K562 (cell line): ENCODE measurements at regions not wholly inside any gene's neighbourhood (a gene's known extent, or its start where the extent isn't known, plus 50 kb on each side); places are given as distances from the start of the nearest gene placed in this dataset. TPM values are rescaled to one million over a fixed set of nuclear protein-coding genes. Genes with fewer than 3 reads are reported as not detected.

Source experiments
- ATAC-seq: fragments of 200-7000 bp; cut with Tn5 transposase; 3 replicates; pipeline ENCODE4 v1.9.1; 2020; ENCODE audit warnings: moderate library complexity
- BruUV-seq: library from RNA; stranded (reverse); fragments of 400-500 nt; replicated peaks from 2 replicates; lab custom pipeline; 2021; lab: Mats Ljungman, UMichigan
- CTCF ChIA-PET: fragments of 300-600 bp; formaldehyde crosslinking; extraction: SDS; loops from one replicate; lab custom pipeline; 2021; ENCODE audit warnings: low intra/inter-chr PET ratio; lab: Yijun Ruan, JAX
- POLR2A ChIA-PET: fragments of 300-600, 350-650 bp; sonication (Branson Sonifier 250); formaldehyde crosslinking; extraction: SDS; loops from one replicate; lab custom pipeline; 2021; ENCODE audit warnings: antibody characterized with exemption, inconsistent platforms; lab: Yijun Ruan, JAX
- DNase-seq, 4 experiments: peaks; one replicate each; pipeline versions ENCODE4 v3.0.0 to v3.0.0-alpha.2; 2011 to 2018; ENCODE audit warnings: low spot score in 3 of 4, mixed read lengths in 3 of 4; ENCODE audit errors: extremely low read depth in 1 of 4
- FAIRE-seq: peaks from 2 replicates; lab custom pipeline; 2011; peaks lifted over from hg19 to GRCh38; lab: Jason Lieb, UNC
- H2AFZ ChIP-seq: 2 replicates; pipeline ENCODE4 v1.6.0; 2011; ENCODE audit warnings: low read depth, low read length, control low read depth, inconsistent platforms
- H3K27ac ChIP-seq: fragments of 200-600 bp; 3 replicates; pipeline ENCODE4 v1.8.0; 2011; ENCODE audit warnings: low read depth, mild to moderate bottlenecking, control low read depth, inconsistent platforms, low read length, moderate library complexity, mixed read lengths; ENCODE audit errors: extremely low read depth
- H3K27me3 ChIP-seq, 2 experiments: fragments of 300-600 bp in 1 of 2; 2 replicates in 1 of 2; 3 replicates in 1 of 2; pipeline versions ENCODE4 v1.6.0 to v1.8.0; 2011; ENCODE audit warnings: inconsistent platforms in 2 of 2, low read length in 2 of 2, mild to moderate bottlenecking in 1 of 2, mixed read lengths in 1 of 2, moderate library complexity in 1 of 2; ENCODE audit not compliant: control insufficient read depth in 2 of 2, insufficient read depth in 2 of 2
- H3K36me3 ChIP-seq: fragments of 300-600 bp; 3 replicates; pipeline ENCODE4 v1.8.0; 2011; ENCODE audit warnings: mild to moderate bottlenecking, low read length, inconsistent platforms; ENCODE audit not compliant: control insufficient read depth, insufficient read depth
- H3K4me1 ChIP-seq, 2 experiments: fragments of 200-600 bp in 1 of 2; replicated peaks in 1 of 2; 2 replicates in 1 of 2; 3 replicates in 1 of 2; pipeline versions ENCODE4 v1.5.1 to v1.8.0; 2011; ENCODE audit warnings: inconsistent platforms in 2 of 2, low read length in 2 of 2, mild to moderate bottlenecking in 1 of 2, mixed read lengths in 1 of 2, moderate library complexity in 1 of 2; ENCODE audit not compliant: control insufficient read depth in 2 of 2, insufficient read depth in 2 of 2
- H3K4me2 ChIP-seq: 2 replicates; pipeline ENCODE4 v1.6.1; 2011; ENCODE audit warnings: low read length, control low read depth, inconsistent platforms, mixed read lengths; ENCODE audit not compliant: insufficient read depth
- H3K4me3 ChIP-seq: fragments of 200-600 bp; sonication (generic), shearing (Covaris generic); 2 replicates; pipeline ENCODE4 v1.5.1; 2016; ENCODE audit warnings: control low read depth, inconsistent platforms
- H3K79me2 ChIP-seq: fragments of 200-600 bp; 3 replicates; pipeline ENCODE4 v1.8.0; 2011; ENCODE audit warnings: low read length, inconsistent platforms; ENCODE audit not compliant: control insufficient read depth, insufficient read depth
- H3K9ac ChIP-seq, 2 experiments: 2 replicates each; pipeline versions ENCODE4 v1.6.0 to v1.6.1; 2011; ENCODE audit warnings: low read depth in 2 of 2, low read length in 2 of 2, control low read depth in 1 of 2, inconsistent platforms in 1 of 2, mild to moderate bottlenecking in 1 of 2, mixed read lengths in 1 of 2; ENCODE audit not compliant: insufficient read depth in 1 of 2
- H3K9me1 ChIP-seq: one replicate; pipeline ENCODE4 v1.6.0; 2011; ENCODE audit warnings: inconsistent platforms, mild to moderate bottlenecking, low read length, moderate library complexity; ENCODE audit not compliant: control insufficient read depth, insufficient read depth
- H3K9me3 ChIP-seq: replicated peaks from 2 replicates; pipeline ENCODE4 v1.5.1; 2011; ENCODE audit warnings: low read depth, low read length, inconsistent platforms; ENCODE audit not compliant: control insufficient read depth, insufficient read depth
- H4K20me1 ChIP-seq: replicated peaks from 2 replicates; pipeline ENCODE4 v1.6.1; 2011; ENCODE audit warnings: low read length, inconsistent platforms, mixed read lengths; ENCODE audit not compliant: control insufficient read depth, insufficient read depth
- ADNP ChIP-seq: fragments of 200-800 bp; sonication (Bioruptor generic); IDR thresholded peaks from 2 replicates; pipeline ENCODE4 v1.6.1; 2016; ENCODE audit warnings: missing genetic modification characterization, missing compliant biosample characterization
- DNMT1 ChIP-seq: fragments of 450-650 bp; IDR thresholded peaks from 2 replicates; pipeline ENCODE4 v1.6.1; 2016; ENCODE audit warnings: antibody characterized with exemption, mild to moderate bottlenecking
- SMAD3 ChIP-seq: fragments of 450-650 bp; formaldehyde crosslinking; conservative IDR thresholded peaks from 2 replicates; pipeline ENCODE4 v1.4.0; 2020; ENCODE audit warnings: mild to moderate bottlenecking
- TRIM24 ChIP-seq, 2 experiments: fragments of 450-650 bp; IDR thresholded peaks; 2 replicates each; pipeline ENCODE4 v1.6.1; 2016
- TRIM28 ChIP-seq: fragments of 450-650 bp; IDR thresholded peaks from 2 replicates; pipeline ENCODE4 v1.6.1; 2017
- ZEB2 ChIP-seq: fragments of 450-650 bp; IDR thresholded peaks from 2 replicates; pipeline ENCODE4 v1.6.1; 2016
- ZNF175 ChIP-seq: fragments of 200-800 bp; sonication (Bioruptor generic); IDR thresholded peaks from 2 replicates; pipeline ENCODE4 v1.6.1; 2016; ENCODE audit warnings: low read depth, mild to moderate bottlenecking, missing genetic modification characterization, missing compliant biosample characterization
- ZNF324 ChIP-seq: fragments of 250-450 bp; sonication (Bioruptor Pico); IDR thresholded peaks from 2 replicates; pipeline ENCODE4 v1.4.0; 2020; ENCODE audit warnings: mild to moderate bottlenecking
- ZNF77 ChIP-seq: fragments of 250-450 bp; sonication (Bioruptor Pico); IDR thresholded peaks from 2 replicates; pipeline ENCODE4 v1.5.0; 2020
- WGBS: fragments of 100-300 bp; shearing (Covaris generic); methylation state at CpG from one replicate; pipeline ENCODE4 v1.1.6; 2016; ENCODE audit warnings: low coverage, mixed read lengths; ENCODE audit not compliant: insufficient coverage; ENCODE audit errors: missing lambda C conversion rate; 5-methylcytosine and 5-hydroxymethylcytosine counted together
- in situ Hi-C: fragments of 300-500 bp; cut with MboI; formaldehyde crosslinking; loops from 4 replicates; pipeline ENCODE4 v1.15.0; 2018; ENCODE audit warnings: inconsistent platforms, mixed read lengths
- intact Hi-C: fragments of 100-400 bp; cut with micrococcal nuclease; formaldehyde crosslinking; loops from 2 replicates; pipeline ENCODE4 v1.14.2; 2022
- microRNA-seq: library from miRNA; unstranded; fragments of <30 nt; microRNA quantifications from one replicate; pipeline ENCODE4, GENCODE V29; 2018; ENCODE audit warnings: borderline microRNAs expressed
- small RNA-seq: library from RNA; depleted of rRNA; stranded (forward); fragments of <200 nt; gene quantifications from one replicate; pipeline ENCODE3, GENCODE V24; 2014
- TF ChIP-seq, protein P1 (sequence below): fragments of 450-650 bp; IDR thresholded peaks from 2 replicates; pipeline ENCODE4 v1.6.1; 2014; ENCODE audit warnings: low read depth, mild to moderate bottlenecking, moderate library complexity, borderline replicate concordance

DNA sequence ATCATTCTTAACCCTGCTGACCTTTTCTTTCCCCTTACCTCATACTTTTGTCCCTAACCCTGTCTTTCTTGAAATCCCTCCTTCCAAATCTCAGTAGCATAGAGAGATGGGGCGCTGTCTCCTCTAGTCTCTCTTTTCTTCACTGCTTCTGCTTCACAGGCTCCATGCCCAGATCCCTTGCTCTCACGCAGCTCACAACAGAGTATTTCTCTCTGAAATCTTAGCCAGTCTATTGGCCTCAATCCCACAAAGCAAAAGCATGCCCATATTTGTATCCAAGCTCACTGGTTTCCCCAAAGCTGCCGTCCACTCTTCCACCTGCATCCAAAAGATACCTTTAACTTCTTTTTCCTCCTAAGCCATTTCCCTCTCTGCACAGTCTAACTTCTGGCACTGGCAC is 526.8 kb downstream of the PLXDC2 start:
- Histone ChIP-seq H3K4me2 (no peak overlapping the region), H3K27ac (no peak overlapping the region), H3K9me1 (no peaks in the 10 kb centered on the region)
- no TSS peak for BruUV-seq
- FAIRE-seq = no peak
- no peak for ATAC-seq
- TF ChIP-seq TRIM28 (no peak), ZNF324 (CRISPR knock-in tag) (no peak), ZEB2 (no peak), ZNF175 (CRISPR knock-in tag) (no peak), TRIM24 (IDR thresholded peaks at IDR 0.05) (no peak), ZNF77 (CRISPR knock-in tag) (no peak), ADNP (no peak), DNMT1 (no peak), SMAD3 (CRISPR knock-in tag) (no peak)
- TF ChIP-seq, protein P1, sequence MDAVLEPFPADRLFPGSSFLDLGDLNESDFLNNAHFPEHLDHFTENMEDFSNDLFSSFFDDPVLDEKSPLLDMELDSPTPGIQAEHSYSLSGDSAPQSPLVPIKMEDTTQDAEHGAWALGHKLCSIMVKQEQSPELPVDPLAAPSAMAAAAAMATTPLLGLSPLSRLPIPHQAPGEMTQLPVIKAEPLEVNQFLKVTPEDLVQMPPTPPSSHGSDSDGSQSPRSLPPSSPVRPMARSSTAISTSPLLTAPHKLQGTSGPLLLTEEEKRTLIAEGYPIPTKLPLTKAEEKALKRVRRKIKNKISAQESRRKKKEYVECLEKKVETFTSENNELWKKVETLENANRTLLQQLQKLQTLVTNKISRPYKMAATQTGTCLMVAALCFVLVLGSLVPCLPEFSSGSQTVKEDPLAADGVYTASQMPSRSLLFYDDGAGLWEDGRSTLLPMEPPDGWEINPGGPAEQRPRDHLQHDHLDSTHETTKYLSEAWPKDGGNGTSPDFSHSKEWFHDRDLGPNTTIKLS = no peak
- TF ChIP-seq, all 486 proteins: peak for 0
- Histone ChIP-seq H4K20me1 (no peaks in the 10 kb centered on the region), H3K36me3 (no peaks in the 10 kb centered on the region), H3K4me1 (no peaks in the 10 kb centered on the region), H3K79me2 (no peaks in the 10 kb centered on the region), H3K9me3 (no peaks in the 10 kb centered on the region), H2AFZ (no peak overlapping the region), H3K9ac (no peak overlapping the region), H3K27me3 (no peaks in the 10 kb centered on the region), H3K4me3 (no peak overlapping the region)
- no peak for DNase-seq
- ChIA-PET CTCF (no interaction called here), POLR2A (no interaction called here)
- intact Hi-C loops (no loop called here), in situ Hi-C loops (no loop called here)
- 0% methylated on average over 3 of the region's 3 CpGs for WGBS

Small RNA genes in the stretch of these regions (microRNA-seq; reads per million reads assigned to microRNA genes)
- gene MIR4675 = not detected

Small RNA genes in the stretch of these regions (small RNA-seq; reads per million reads assigned to genes)
- gene AL590032.1 = not detected
- not detected for gene MIR4675
